Limb (tissue), 2 donors: ENCODE measurements at regions not wholly inside any gene's neighbourhood (a gene's known extent, or its start where the extent isn't known, plus 50 kb on each side); places are given as distances from the start of the nearest gene placed in this dataset.
"Not testable (repeated sequence)": the region's sequence is repeated elsewhere in the genome, so short reads cannot be mapped to it uniquely, and the experiment has no call there.

ENCODE experiments used
- DNase-seq, 2 donors: peaks; one replicate each; pipeline ENCODE4 v3.0.0-alpha.2; 2016; ENCODE audit errors: extremely low spot score in 2 of 2

- no peak for DNase-seq
Observed at GRCh38 chrX:139200793-139201192, 329.7 kb upstream of the F9 start.

GRCh38 chrX:139200346-139200745 is 330.2 kb upstream of the F9 start:
- no peak for DNase-seq

GRCh38 chrX:139199933-139200332 is 330.6 kb upstream of the F9 start:
- DNase-seq: no peak

GRCh38 chrX:139198936-139199335 is 331.6 kb upstream of the F9 start:
- no peak for DNase-seq

- no peak for DNase-seq
Observed at GRCh38 chrX:139196890-139197289, 333.6 kb upstream of the F9 start.

- DNase-seq: peak in 1 of 2 donors; percentile 46
Observed at GRCh38 chrX:139194571-139195280, 335.8 kb upstream of the F9 start.

- no peak for DNase-seq
Observed at GRCh38 chrX:139192386-139192961, 338.1 kb upstream of the F9 start.

GRCh38 chrX:139191746-139192385 is 338.7 kb upstream of the F9 start:
- DNase-seq: no peak

- DNase-seq: no peak
Observed at GRCh38 chrX:139191286-139191685, 339.3 kb upstream of the F9 start.

GRCh38 chrX:139187738-139188137 is 342.8 kb upstream of the F9 start:
- DNase-seq: no peak

GRCh38 chrX:139186991-139187390 is 343.5 kb upstream of the F9 start:
- no peak for DNase-seq

GRCh38 chrX:139179592-139179991 is 350.9 kb upstream of the F9 start:
- DNase-seq: no peak

GRCh38 chrX:139178980-139179379 is 351.6 kb upstream of the F9 start:
- DNase-seq: no peak

- DNase-seq: no peak
Observed at GRCh38 chrX:139172731-139173130, 357.8 kb upstream of the F9 start.

- no peak for DNase-seq
Observed at GRCh38 chrX:139170526-139171173, 359.9 kb upstream of the F9 start.

GRCh38 chrX:139167282-139167681 is 363.3 kb upstream of the F9 start:
- no peak for DNase-seq

- DNase-seq: no peak
Observed at GRCh38 chrX:139158256-139158655, 372.3 kb upstream of the F9 start.

GRCh38 chrX:139156356-139156755 is 374.2 kb upstream of the F9 start:
- DNase-seq: no peak

GRCh38 chrX:139146625-139147024 is 383.9 kb upstream of the F9 start:
- DNase-seq: not testable (repeated sequence)

- DNase-seq: no peak
Observed at GRCh38 chrX:139141370-139141769, 389.2 kb upstream of the F9 start.

GRCh38 chrX:139134316-139134715 is 396.2 kb upstream of the F9 start:
- DNase-seq: no peak

- no peak for DNase-seq
Observed at GRCh38 chrX:139126493-139126892, 404.0 kb upstream of the F9 start.
